ENCODE measurements at regions not wholly inside any gene's neighbourhood (a gene's known extent, or its start where the extent isn't known, plus 50 kb on each side); places are given as distances from the start of the nearest gene placed in this dataset.

GRCh38 chr14:31945074-31945613 lies 132.0 kb upstream of the ARHGAP5 start:
- DNase-seq: no peak
- Histone ChIP-seq H3K9me3 (no peaks in the 10 kb centered on the region), H3K36me3 (no peaks in the 10 kb centered on the region), H3K27me3 (replicated peaks in 1 of 7) (no peaks in the 10 kb centered on the region), H3K27ac (peak overlapping the region in 3 of 8 donors; percentile 6 to 65 (median 26)), H3K4me1 (peaks cover 0 to 17% (median 7%) of the 10 kb centered on the region in 6 donors), H3K4me3 (peak overlapping the region in 1 of 8 donors; percentile 46)
- TF ChIP-seq POLR2AphosphoS5 (IDR thresholded peaks at IDR 0.05): no peak
- TF ChIP-seq CTCF (IDR thresholded peaks at IDR 0.05 in 8 of 11, conservative IDR thresholded peaks at IDR 0.05 in 3 of 11): no peak
- TF ChIP-seq POLR2A (IDR thresholded peaks at IDR 0.05): no peak
- WGBS, 5 donors: 74 to 84% (median 76%) methylated on average over 3 of the region's 3 CpGs
- intact Hi-C loops (cut with DNase I; ENCODE audit: low total_unique reads): no loop called here

- intact Hi-C loops (cut with DNase I; ENCODE audit: low total_unique reads): no loop called here
- no peak for DNase-seq
- Histone ChIP-seq H3K27ac (no peak overlapping the region), H3K4me3 (no peak overlapping the region), H3K4me1 (peaks cover 0 to 22% (median 7%) of the 10 kb centered on the region in 6 donors), H3K36me3 (no peaks in the 10 kb centered on the region), H3K27me3 (replicated peaks in 1 of 7) (no peaks in the 10 kb centered on the region), H3K9me3 (no peaks in the 10 kb centered on the region)
- 74 to 86% (median 78%) methylated on average over 6 of the region's 6 CpGs for WGBS, 5 donors
- no peak for TF ChIP-seq POLR2A (IDR thresholded peaks at IDR 0.05)
- TF ChIP-seq POLR2AphosphoS5 (IDR thresholded peaks at IDR 0.05): no peak
- TF ChIP-seq CTCF (IDR thresholded peaks at IDR 0.05 in 8 of 11, conservative IDR thresholded peaks at IDR 0.05 in 3 of 11): no peak
Measured at GRCh38 chr14:31945701-31946100, 131.4 kb upstream of the ARHGAP5 start.

- intact Hi-C loops (cut with DNase I; ENCODE audit: low total_unique reads): no loop called here
- no peaks in the 10 kb centered on the region for H3K36me3 ChIP-seq
- 88 to 92% (median 89%) methylated on average over 7 of the region's 7 CpGs for WGBS, 5 donors
Measured at GRCh38 chr14:31947076-31947475, 130.0 kb upstream of the ARHGAP5 start.

More at GRCh38 chr14:31947076-31947475, 130.0 kb upstream of the ARHGAP5 start:
- peaks cover 0 to 34% (median 15%) of the 10 kb centered on the region in 6 donors for H3K4me1 ChIP-seq
- no peak for DNase-seq
- no peaks in the 10 kb centered on the region for H3K27me3 ChIP-seq (replicated peaks in 1 of 7)
- TF ChIP-seq CTCF (IDR thresholded peaks at IDR 0.05 in 8 of 11, conservative IDR thresholded peaks at IDR 0.05 in 3 of 11) (no peak), POLR2A (IDR thresholded peaks at IDR 0.05) (no peak), POLR2AphosphoS5 (IDR thresholded peaks at IDR 0.05) (no peak)
- no peaks in the 10 kb centered on the region for H3K9me3 ChIP-seq
- H3K27ac ChIP-seq: no peak overlapping the region
- no peak overlapping the region for H3K4me3 ChIP-seq
